Fibroblast of the aortic adventitia (primary cell): ENCODE measurements at regions not wholly inside any gene's neighbourhood (a gene's known extent, or its start where the extent isn't known, plus 50 kb on each side); places are given as distances from the start of the nearest gene placed in this dataset.

Experiments used
- DNase-seq: peaks from one replicate; pipeline ENCODE4 v3.0.0-alpha.2; 2010; ENCODE audit warnings: low read depth
- H3K4me3 ChIP-seq: 2 replicates; pipeline ENCODE4 v1.5.1; 2011; ENCODE audit warnings: low read depth, mild to moderate bottlenecking, control low read depth, low read length, moderate library complexity
- TF ChIP-seq, protein P1 (sequence below): IDR thresholded peaks from 2 replicates; pipeline ENCODE4 v1.5.1; 2011; ENCODE audit warnings: mild to moderate bottlenecking, low read length, control low read depth, inconsistent platforms; ENCODE audit not compliant: insufficient read depth

DNA sequence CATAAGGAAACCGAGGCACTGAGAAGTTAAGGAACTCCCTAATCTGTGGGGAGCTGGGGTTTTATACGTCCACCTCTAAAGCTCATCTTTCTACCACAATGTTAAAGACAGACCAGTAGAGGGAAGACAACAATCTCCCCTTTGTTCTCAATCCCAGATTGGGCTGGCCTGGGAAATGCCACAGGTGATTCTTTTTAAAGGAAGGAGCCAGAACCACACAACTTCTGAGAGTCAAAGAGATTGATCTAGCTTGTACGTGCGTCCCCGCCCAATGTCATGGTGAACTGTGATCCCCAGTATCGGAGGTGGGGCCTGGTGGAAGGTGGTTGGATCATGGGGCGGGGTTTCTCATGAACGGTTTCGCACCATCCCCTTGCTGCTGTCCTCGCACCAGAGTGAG, 81.8 kb upstream of the LCLAT1 start:
- TF ChIP-seq, protein P1, sequence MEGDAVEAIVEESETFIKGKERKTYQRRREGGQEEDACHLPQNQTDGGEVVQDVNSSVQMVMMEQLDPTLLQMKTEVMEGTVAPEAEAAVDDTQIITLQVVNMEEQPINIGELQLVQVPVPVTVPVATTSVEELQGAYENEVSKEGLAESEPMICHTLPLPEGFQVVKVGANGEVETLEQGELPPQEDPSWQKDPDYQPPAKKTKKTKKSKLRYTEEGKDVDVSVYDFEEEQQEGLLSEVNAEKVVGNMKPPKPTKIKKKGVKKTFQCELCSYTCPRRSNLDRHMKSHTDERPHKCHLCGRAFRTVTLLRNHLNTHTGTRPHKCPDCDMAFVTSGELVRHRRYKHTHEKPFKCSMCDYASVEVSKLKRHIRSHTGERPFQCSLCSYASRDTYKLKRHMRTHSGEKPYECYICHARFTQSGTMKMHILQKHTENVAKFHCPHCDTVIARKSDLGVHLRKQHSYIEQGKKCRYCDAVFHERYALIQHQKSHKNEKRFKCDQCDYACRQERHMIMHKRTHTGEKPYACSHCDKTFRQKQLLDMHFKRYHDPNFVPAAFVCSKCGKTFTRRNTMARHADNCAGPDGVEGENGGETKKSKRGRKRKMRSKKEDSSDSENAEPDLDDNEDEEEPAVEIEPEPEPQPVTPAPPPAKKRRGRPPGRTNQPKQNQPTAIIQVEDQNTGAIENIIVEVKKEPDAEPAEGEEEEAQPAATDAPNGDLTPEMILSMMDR: no peak
- no peak for DNase-seq
- H3K4me3 ChIP-seq: no peak overlapping the region

DNA sequence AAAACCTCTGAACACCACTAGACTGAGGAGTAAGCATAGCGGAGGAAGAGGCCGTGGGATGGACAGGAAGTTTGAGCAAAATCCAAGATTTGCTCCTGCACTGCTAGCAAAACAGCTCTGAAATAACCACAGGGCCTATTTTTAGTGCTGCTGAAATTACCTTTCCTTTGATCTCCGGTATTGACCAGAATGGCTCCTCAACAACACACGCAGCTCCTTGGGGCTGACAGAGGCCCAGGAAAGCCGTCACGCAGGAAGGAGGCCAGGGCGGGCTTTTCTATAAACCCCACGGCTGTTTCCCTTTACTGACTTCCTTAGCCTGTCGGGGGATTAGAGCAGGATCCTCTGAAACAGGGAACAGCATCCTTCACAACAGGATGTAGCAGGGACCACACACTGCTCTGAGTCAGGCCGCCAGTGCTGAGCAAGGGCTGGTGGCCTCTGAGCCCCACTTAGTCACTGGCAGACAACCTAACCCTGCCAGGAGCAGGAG, 80.8 kb upstream of the LCLAT1 start:
- TF ChIP-seq, protein P1: no peak
- DNase-seq: no peak
- no peak overlapping the region for H3K4me3 ChIP-seq

GRCh38 chr2:30367232-30368070, 79.6 kb upstream of the LCLAT1 start:
- no peak overlapping the region for H3K4me3 ChIP-seq
- TF ChIP-seq, protein P1: no peak
- DNase-seq: peak; percentile 62

GRCh38 chr2:30368258-30368657, 78.8 kb upstream of the LCLAT1 start:
- TF ChIP-seq, protein P1: no peak
- H3K4me3 ChIP-seq: no peak overlapping the region
- peak; percentile 75 for DNase-seq

GRCh38 chr2:30371028-30371689, 75.9 kb upstream of the LCLAT1 start:
- DNase-seq: no peak
- no peak overlapping the region for H3K4me3 ChIP-seq
- TF ChIP-seq, protein P1: no peak

DNA sequence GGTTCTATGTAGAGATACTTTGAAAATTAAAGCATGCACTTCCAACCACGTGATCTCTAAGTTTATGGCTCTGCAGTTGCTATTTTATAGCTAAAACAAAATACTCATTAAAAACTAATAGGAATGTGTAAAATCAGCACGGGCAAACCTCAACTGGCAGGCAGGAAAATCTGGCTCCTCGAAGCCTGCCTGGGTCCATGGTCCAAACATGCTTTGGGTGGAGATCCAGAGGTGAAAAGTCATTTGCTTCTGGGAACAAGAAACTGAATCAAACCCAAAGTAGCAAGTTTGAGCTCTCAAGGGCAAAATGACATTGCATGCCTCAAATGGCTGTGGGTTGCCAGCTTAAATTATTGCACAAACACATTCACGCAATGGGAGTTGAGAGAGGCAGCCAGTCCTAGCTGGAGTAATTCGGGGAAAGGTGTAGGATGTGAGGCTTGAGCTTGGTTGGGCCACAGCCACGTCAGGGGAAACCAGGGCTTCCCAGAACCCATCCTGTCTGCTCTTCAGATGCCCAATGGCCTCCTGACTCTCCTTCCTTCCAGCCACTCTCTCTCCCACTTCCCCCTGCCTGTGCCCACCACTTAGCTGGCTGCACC, 75.2 kb upstream of the LCLAT1 start:
- peak; percentile 64 for DNase-seq
- TF ChIP-seq, protein P1: no peak
- no peak overlapping the region for H3K4me3 ChIP-seq
